OCI-LY1 (cell line): ENCODE measurements at regions not wholly inside any gene's neighbourhood (a gene's known extent, or its start where the extent isn't known, plus 50 kb on each side); places are given as distances from the start of the nearest gene placed in this dataset.

Experiments used
- H2AFZ ChIP-seq: fragments of 200-600 bp; sonication (generic), shearing (Covaris generic); 2 replicates; pipeline ENCODE4 v1.6.0; 2014; ENCODE audit warnings: antibody characterized with exemption, mild to moderate bottlenecking, low read length
- H3F3A ChIP-seq: fragments of 200-600 bp; sonication (generic), shearing (Covaris generic); 2 replicates; pipeline ENCODE4 v1.6.0; 2014; ENCODE audit warnings: mild to moderate bottlenecking, antibody characterized with exemption, low read length, moderate library complexity; ENCODE audit not compliant: insufficient read depth
- H3K27ac ChIP-seq: fragments of 200-600 bp; sonication (generic); 2 replicates; pipeline ENCODE4 v1.5.1; 2014; ENCODE audit warnings: low read length, mixed run types, mild to moderate bottlenecking, low read depth; ENCODE audit not compliant: poor library complexity, severe bottlenecking
- H3K27me3 ChIP-seq: fragments of 200-600 bp; sonication (generic); 2 replicates; pipeline ENCODE4 v1.6.0; 2014; ENCODE audit warnings: antibody characterized with exemption, mild to moderate bottlenecking, low read length, moderate library complexity; ENCODE audit not compliant: insufficient read depth
- H3K36me3 ChIP-seq: fragments of 200-600 bp; sonication (generic); 2 replicates; pipeline ENCODE4 v1.6.1; 2014; ENCODE audit warnings: mild to moderate bottlenecking, antibody characterized with exemption, low read length, moderate library complexity, mixed read lengths; ENCODE audit not compliant: insufficient read depth
- H3K4me1 ChIP-seq: fragments of 200-600 bp; sonication (generic); 2 replicates; pipeline ENCODE4 v1.5.1; 2014; ENCODE audit warnings: mild to moderate bottlenecking, low read length, moderate library complexity; ENCODE audit not compliant: insufficient read depth, severe bottlenecking
- H3K4me2 ChIP-seq: fragments of 200-600 bp; sonication (generic), shearing (Covaris generic); 2 replicates; pipeline ENCODE4 v1.6.1; 2014; ENCODE audit warnings: low read length
- H3K4me3 ChIP-seq: fragments of 200-600 bp; sonication (generic); 2 replicates; pipeline ENCODE4 v1.5.1; 2014; ENCODE audit warnings: low read length, low read depth, mild to moderate bottlenecking, mixed read lengths; ENCODE audit not compliant: poor library complexity, severe bottlenecking
- H3K79me2 ChIP-seq: fragments of 200-600 bp; shearing (Covaris generic); 2 replicates; pipeline ENCODE4 v1.6.1; 2016; ENCODE audit warnings: mixed run types, low read length, mixed read lengths; ENCODE audit not compliant: insufficient read depth
- H3K9ac ChIP-seq: fragments of 200-600 bp; sonication (generic), shearing (Covaris generic); 2 replicates; pipeline ENCODE4 v1.6.1; 2014; ENCODE audit warnings: mild to moderate bottlenecking, low read length, mixed read lengths
- H3K9me2 ChIP-seq: fragments of 200-600 bp; sonication (generic), shearing (Covaris generic); 2 replicates; pipeline ENCODE4 v1.6.1; 2014; ENCODE audit warnings: low read depth, mild to moderate bottlenecking, low read length, mixed read lengths
- H3K9me3 ChIP-seq: fragments of 200-600 bp; shearing (Covaris generic); 2 replicates; pipeline ENCODE4 v1.6.1; 2014; ENCODE audit warnings: low read length, mixed read lengths
- H4K20me1 ChIP-seq: fragments of 200-600 bp; sonication (generic), shearing (Covaris generic); 2 replicates; pipeline ENCODE4 v1.6.0; 2016; ENCODE audit warnings: mild to moderate bottlenecking, low read length; ENCODE audit not compliant: insufficient read depth
- EZH2 ChIP-seq: fragments of 200-600 bp; sonication (generic), shearing (Covaris generic); IDR thresholded peaks from 2 replicates; pipeline ENCODE4 v1.8.0; 2017; ENCODE audit warnings: borderline replicate concordance, mixed run types, mild to moderate bottlenecking, antibody characterized with exemption, low read length, moderate library complexity, mixed read lengths
- TF ChIP-seq, protein P1 (sequence below): fragments of 200-600 bp; sonication (generic), shearing (Covaris generic); IDR thresholded peaks from 2 replicates; pipeline ENCODE4 v1.5.1; 2017; ENCODE audit warnings: mild to moderate bottlenecking, antibody characterized with exemption, low read length, moderate library complexity, mixed read lengths

DNA sequence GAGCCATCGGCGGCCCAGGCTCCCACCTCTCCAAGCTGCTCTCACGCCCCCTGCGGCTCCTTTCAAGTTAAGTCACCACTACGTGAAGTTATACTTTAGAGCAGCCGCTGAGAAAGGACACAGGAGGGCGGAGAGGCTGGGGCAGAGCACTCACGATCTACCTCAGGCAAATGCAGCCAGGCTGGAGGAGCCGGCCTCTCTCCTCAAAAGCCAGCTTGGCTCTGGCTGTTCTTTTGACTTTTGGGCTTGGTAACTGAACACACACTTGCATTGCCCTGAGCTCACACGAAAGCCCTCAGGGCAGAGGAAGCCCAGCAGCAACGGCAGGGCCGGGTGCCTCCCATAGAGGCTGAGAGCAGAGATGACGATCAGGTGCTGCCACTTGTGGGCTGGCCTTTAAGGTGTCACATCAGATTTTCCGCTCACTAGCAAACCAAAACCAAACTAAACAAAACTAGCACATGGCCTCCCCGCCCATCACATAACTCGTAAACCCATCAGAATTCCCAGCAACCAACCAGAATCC, 75.2 kb downstream of the PITPNM2 start:
- no peaks in the 10 kb centered on the region for H3K9me2 ChIP-seq
- no peak overlapping the region for H2AFZ ChIP-seq
- TF ChIP-seq, protein P1, sequence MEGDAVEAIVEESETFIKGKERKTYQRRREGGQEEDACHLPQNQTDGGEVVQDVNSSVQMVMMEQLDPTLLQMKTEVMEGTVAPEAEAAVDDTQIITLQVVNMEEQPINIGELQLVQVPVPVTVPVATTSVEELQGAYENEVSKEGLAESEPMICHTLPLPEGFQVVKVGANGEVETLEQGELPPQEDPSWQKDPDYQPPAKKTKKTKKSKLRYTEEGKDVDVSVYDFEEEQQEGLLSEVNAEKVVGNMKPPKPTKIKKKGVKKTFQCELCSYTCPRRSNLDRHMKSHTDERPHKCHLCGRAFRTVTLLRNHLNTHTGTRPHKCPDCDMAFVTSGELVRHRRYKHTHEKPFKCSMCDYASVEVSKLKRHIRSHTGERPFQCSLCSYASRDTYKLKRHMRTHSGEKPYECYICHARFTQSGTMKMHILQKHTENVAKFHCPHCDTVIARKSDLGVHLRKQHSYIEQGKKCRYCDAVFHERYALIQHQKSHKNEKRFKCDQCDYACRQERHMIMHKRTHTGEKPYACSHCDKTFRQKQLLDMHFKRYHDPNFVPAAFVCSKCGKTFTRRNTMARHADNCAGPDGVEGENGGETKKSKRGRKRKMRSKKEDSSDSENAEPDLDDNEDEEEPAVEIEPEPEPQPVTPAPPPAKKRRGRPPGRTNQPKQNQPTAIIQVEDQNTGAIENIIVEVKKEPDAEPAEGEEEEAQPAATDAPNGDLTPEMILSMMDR: peak; percentile 47; the same call in 1 of the 2 replicates
- no peak for TF ChIP-seq EZH2
- H3K27ac ChIP-seq: peak overlapping the region; percentile 93
- H3K9me3 ChIP-seq: no peaks in the 10 kb centered on the region
- peaks cover 98% of the 10 kb centered on the region for H3K4me1 ChIP-seq
- H3K79me2 ChIP-seq: peaks cover 44% of the 10 kb centered on the region
- peak overlapping the region; percentile 74 for H3K4me2 ChIP-seq
- 0 out of 2 replicates have a peak, but pooled peaks cover 6% of the 10 kb centered on the region for H3F3A ChIP-seq
- peak overlapping the region; percentile 70 for H3K9ac ChIP-seq
- no peaks in the 10 kb centered on the region for H3K27me3 ChIP-seq
- H3K36me3 ChIP-seq: peaks cover 12% of the 10 kb centered on the region; the same call in 1 of the 2 replicates
- no peaks in the 10 kb centered on the region for H4K20me1 ChIP-seq
- peak overlapping the region; percentile 59 for H3K4me3 ChIP-seq

GRCh38 chr12:123075087-123075645, 75.7 kb downstream of the PITPNM2 start:
- Histone ChIP-seq H3K4me3 (peak overlapping the region; percentile 59), H3K4me2 (peak overlapping the region; percentile 74), H4K20me1 (no peaks in the 10 kb centered on the region), H2AFZ (no peak overlapping the region), H3K9me3 (no peaks in the 10 kb centered on the region), H3F3A (0 out of 2 replicates have a peak, but pooled peaks cover 6% of the 10 kb centered on the region), H3K9me2 (no peaks in the 10 kb centered on the region), H3K27me3 (no peaks in the 10 kb centered on the region), H3K36me3 (peaks cover 12% of the 10 kb centered on the region; the same call in 1 of the 2 replicates), H3K4me1 (peaks cover 98% of the 10 kb centered on the region), H3K9ac (peak overlapping the region; percentile 70), H3K79me2 (peaks cover 49% of the 10 kb centered on the region), H3K27ac (peak overlapping the region; percentile 93)
- TF ChIP-seq EZH2: no peak
- TF ChIP-seq, protein P1: no peak

DNA sequence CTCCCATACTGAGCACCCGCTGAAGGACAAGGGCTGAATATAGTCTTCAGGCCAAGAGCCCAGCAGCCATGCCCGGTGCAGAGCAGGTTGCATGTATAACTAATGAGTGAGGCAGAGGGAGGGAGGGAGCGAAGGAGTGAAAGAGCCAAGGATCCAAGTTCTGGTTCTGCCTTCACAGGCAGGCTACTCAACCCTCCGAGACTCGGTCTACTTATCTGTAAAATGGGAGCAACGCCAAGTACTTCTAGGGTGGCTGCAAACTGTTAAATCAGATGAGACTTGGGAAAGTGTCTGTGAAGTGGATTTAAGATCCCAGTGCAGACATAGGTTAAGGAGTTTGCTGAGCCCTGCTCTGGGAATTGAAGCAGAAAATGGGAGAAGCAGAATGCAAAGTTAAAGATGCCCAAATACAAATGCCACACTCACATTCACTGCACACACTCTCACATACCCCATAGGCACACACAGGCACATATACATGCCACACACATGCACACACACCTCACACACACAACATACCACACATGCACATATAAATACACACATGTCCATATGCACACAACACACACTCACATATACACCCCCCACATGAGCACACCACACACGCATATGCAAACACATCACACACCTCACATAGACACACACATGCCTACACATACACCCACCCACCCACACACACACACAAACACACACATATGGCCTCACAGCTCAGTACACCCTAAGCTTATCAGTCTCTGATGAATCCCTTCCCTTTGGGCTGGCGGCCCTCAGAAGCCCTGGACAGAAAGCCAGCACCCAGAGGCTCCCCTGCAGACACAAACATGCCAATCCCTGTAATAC, 76.7 kb downstream of the PITPNM2 start:
- H3K9me3 ChIP-seq: no peaks in the 10 kb centered on the region
- H3K27me3 ChIP-seq: no peaks in the 10 kb centered on the region
- no peak for TF ChIP-seq EZH2
- TF ChIP-seq, protein P1: no peak
- peaks cover 12% of the 10 kb centered on the region; the same call in 1 of the 2 replicates for H3K36me3 ChIP-seq
- H3F3A ChIP-seq: 0 out of 2 replicates have a peak, but pooled peaks cover 6% of the 10 kb centered on the region
- peak overlapping the region; percentile 70 for H3K9ac ChIP-seq
- H3K4me1 ChIP-seq: peaks cover 99% of the 10 kb centered on the region
- H3K27ac ChIP-seq: peak overlapping the region; percentile 93
- H3K79me2 ChIP-seq: peaks cover 52% of the 10 kb centered on the region
- H3K4me3 ChIP-seq: peak overlapping the region; percentile 59
- H4K20me1 ChIP-seq: no peaks in the 10 kb centered on the region
- H3K4me2 ChIP-seq: peak overlapping the region; percentile 74
- H3K9me2 ChIP-seq: no peaks in the 10 kb centered on the region
- no peak overlapping the region for H2AFZ ChIP-seq
